NT2/D1 (cell line): ENCODE measurements at regions not wholly inside any gene's neighbourhood (a gene's known extent, or its start where the extent isn't known, plus 50 kb on each side); places are given as distances from the start of the nearest gene placed in this dataset.

Experiments
- SUZ12 ChIP-seq: IDR thresholded peaks from 2 replicates; pipeline ENCODE4 v1.6.1; 2011; ENCODE audit not compliant: insufficient read length, insufficient read depth; ENCODE audit errors: extremely low read depth
- ZNF274 ChIP-seq: IDR thresholded peaks from 2 replicates; pipeline ENCODE4 v1.6.1; 2011; ENCODE audit warnings: mild to moderate bottlenecking, low read depth, low read length

GRCh38 chr1:194039578-194039977 lies 853.2 kb upstream of the B3GALT2 start:
- TF ChIP-seq SUZ12 (no peak), ZNF274 (no peak)
